ENCODE measurements at regions not wholly inside any gene's neighbourhood (a gene's known extent, or its start where the extent isn't known, plus 50 kb on each side); places are given as distances from the start of the nearest gene placed in this dataset.

DNA sequence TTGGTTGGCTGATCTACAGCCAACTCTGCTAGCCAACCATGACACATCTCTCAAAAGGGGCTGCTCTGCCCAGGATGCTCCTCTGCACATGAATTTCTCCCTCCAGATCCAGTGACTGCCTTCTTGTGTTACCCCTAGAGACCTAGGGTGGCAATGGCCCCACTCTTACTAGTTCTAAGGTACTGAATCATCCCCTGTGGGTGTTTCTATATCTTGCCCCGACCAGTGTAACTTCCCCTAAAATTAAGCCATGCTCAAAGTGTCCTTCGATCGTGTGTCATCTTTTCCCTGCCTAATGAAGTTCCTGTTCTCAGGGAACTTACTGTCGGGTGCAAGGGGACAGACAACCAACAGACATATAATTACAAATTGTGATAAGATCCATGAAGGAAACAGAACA lies 113.3 kb downstream of the FAM76B start:
- TF ChIP-seq, protein P1, sequence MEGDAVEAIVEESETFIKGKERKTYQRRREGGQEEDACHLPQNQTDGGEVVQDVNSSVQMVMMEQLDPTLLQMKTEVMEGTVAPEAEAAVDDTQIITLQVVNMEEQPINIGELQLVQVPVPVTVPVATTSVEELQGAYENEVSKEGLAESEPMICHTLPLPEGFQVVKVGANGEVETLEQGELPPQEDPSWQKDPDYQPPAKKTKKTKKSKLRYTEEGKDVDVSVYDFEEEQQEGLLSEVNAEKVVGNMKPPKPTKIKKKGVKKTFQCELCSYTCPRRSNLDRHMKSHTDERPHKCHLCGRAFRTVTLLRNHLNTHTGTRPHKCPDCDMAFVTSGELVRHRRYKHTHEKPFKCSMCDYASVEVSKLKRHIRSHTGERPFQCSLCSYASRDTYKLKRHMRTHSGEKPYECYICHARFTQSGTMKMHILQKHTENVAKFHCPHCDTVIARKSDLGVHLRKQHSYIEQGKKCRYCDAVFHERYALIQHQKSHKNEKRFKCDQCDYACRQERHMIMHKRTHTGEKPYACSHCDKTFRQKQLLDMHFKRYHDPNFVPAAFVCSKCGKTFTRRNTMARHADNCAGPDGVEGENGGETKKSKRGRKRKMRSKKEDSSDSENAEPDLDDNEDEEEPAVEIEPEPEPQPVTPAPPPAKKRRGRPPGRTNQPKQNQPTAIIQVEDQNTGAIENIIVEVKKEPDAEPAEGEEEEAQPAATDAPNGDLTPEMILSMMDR (IDR thresholded peaks at IDR 0.05 in 8 of 11, conservative IDR thresholded peaks at IDR 0.05 in 3 of 11): no peak
- TF ChIP-seq POLR2A (IDR thresholded peaks at IDR 0.05) (no peak), POLR2AphosphoS5 (IDR thresholded peaks at IDR 0.05) (no peak)

Measured in spleen (tissue), 7 donors.